Glutamatergic neuron (in vitro differentiated cells): ENCODE measurements at regions not wholly inside any gene's neighbourhood (a gene's known extent, or its start where the extent isn't known, plus 50 kb on each side); places are given as distances from the start of the nearest gene placed in this dataset.

ENCODE experiments used
- DNase-seq: peaks from one replicate; pipeline ENCODE4 v3.0.0; 2022
- H3K27ac Mint-ChIP-seq: one replicate; pipeline ENCODE4 v1.8.0; 2020; ENCODE audit warnings: mild to moderate bottlenecking, mixed read lengths, inconsistent platforms; ENCODE audit not compliant: unreplicated experiment
- H3K27me3 Mint-ChIP-seq: one replicate; pipeline ENCODE4 v1.8.0; 2020; ENCODE audit warnings: mild to moderate bottlenecking, moderate library complexity, mixed read lengths, inconsistent platforms; ENCODE audit not compliant: unreplicated experiment
- H3K36me3 Mint-ChIP-seq: one replicate; pipeline ENCODE4 v1.8.0; 2020; ENCODE audit warnings: mild to moderate bottlenecking, mixed read lengths, inconsistent platforms; ENCODE audit not compliant: unreplicated experiment
- H3K4me1 Mint-ChIP-seq: one replicate; pipeline ENCODE4 v1.8.0; 2020; ENCODE audit warnings: mild to moderate bottlenecking, low read depth, mixed read lengths, inconsistent platforms; ENCODE audit not compliant: unreplicated experiment
- H3K4me3 Mint-ChIP-seq: one replicate; pipeline ENCODE4 v1.8.0; 2020; ENCODE audit warnings: mild to moderate bottlenecking, mixed read lengths, inconsistent platforms; ENCODE audit not compliant: unreplicated experiment
- H3K9me3 Mint-ChIP-seq: one replicate; pipeline ENCODE4 v1.8.0; 2020; ENCODE audit warnings: mild to moderate bottlenecking, moderate library complexity, mixed read lengths, inconsistent platforms; ENCODE audit not compliant: unreplicated experiment
- TF ChIP-seq, protein P1 (sequence below): fragments of 200-600 bp; sonication (generic); IDR thresholded peaks from one replicate; pipeline ENCODE4 v1.5.0; 2021; ENCODE audit not compliant: partially characterized antibody, unreplicated experiment

DNA sequence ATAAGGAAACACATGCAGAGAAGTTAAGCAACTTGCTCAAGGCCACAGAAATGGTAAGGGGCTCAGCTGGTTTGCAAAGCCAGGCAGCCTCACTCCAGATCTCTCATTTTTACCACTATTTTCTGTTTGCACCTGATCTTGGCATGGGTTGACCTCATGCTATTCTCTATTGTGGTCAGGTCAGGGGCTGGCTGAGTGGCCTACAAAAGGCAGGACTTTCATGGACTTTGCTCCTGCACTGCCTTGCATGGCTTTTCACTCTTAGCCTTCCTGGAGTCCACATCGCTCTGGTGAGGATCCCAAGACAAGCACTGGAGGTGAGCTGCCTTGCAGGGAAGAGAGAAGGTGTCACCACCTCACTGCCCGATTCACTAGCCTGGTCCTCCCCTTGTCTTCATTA is 56.8 kb upstream of the CSF3R start:
- Mint-ChIP-seq H3K4me3 (no peak overlapping the region), H3K4me1 (peaks cover 3% of the 10 kb centered on the region), H3K27ac (no peak overlapping the region), H3K9me3 (no peaks in the 10 kb centered on the region), H3K27me3 (no peaks in the 10 kb centered on the region), H3K36me3 (no peaks in the 10 kb centered on the region)
- TF ChIP-seq, protein P1, sequence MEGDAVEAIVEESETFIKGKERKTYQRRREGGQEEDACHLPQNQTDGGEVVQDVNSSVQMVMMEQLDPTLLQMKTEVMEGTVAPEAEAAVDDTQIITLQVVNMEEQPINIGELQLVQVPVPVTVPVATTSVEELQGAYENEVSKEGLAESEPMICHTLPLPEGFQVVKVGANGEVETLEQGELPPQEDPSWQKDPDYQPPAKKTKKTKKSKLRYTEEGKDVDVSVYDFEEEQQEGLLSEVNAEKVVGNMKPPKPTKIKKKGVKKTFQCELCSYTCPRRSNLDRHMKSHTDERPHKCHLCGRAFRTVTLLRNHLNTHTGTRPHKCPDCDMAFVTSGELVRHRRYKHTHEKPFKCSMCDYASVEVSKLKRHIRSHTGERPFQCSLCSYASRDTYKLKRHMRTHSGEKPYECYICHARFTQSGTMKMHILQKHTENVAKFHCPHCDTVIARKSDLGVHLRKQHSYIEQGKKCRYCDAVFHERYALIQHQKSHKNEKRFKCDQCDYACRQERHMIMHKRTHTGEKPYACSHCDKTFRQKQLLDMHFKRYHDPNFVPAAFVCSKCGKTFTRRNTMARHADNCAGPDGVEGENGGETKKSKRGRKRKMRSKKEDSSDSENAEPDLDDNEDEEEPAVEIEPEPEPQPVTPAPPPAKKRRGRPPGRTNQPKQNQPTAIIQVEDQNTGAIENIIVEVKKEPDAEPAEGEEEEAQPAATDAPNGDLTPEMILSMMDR: no peak
- no peak for DNase-seq

DNA sequence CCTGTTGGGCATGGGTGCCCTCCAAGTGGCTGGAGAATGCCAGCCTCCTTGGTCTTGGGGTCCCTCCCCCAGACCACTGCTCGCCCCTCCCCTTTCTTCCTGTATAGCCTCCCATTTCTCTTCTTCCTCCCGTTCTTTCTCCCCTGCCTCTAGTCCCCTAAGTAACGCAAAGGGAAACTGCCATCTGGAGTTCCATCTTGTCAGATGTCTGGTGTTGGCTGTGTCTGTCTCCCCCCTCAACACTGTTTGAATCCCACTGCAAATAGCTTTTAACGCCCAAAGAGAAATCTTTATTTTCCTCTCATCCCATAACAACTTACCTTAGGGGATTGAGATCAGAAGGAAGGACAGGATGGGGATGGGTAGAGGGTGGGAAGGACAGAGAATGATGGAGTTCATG is 55.3 kb upstream of the CSF3R start:
- no peaks in the 10 kb centered on the region for H3K9me3 Mint-ChIP-seq
- H3K4me1 Mint-ChIP-seq: peaks cover 3% of the 10 kb centered on the region
- no peaks in the 10 kb centered on the region for H3K36me3 Mint-ChIP-seq
- no peak overlapping the region for H3K4me3 Mint-ChIP-seq
- DNase-seq: no peak
- no peaks in the 10 kb centered on the region for H3K27me3 Mint-ChIP-seq
- TF ChIP-seq, protein P1: no peak
- no peak overlapping the region for H3K27ac Mint-ChIP-seq

DNA sequence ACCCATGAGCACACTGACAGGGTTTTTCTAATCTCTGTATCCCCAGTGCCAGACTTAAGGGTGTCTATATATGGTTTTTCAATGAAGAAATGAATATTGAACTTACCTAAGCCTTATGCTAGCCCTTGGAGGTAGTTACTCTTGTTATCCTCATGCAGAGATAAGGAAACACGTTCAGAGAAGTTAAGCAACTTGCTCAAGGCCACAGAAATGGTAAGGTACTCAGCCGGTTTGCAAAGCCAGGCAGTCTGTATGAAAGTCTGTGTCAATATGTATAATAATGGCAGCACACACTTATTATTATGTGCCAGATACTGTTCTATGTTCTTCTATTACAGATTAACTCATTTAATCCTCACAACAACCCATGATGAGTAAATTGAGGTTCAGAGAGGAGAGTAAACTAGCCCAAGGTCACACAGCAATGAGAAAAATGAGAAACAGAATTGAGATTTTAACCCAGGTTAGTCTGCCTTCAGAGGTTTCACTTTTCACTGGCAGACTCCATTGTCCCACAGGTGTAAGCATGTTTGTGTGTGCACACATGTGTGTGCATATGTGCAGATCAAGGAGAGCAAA is 54.6 kb upstream of the CSF3R start:
- DNase-seq: no peak
- H3K9me3 Mint-ChIP-seq: no peaks in the 10 kb centered on the region
- no peak overlapping the region for H3K4me3 Mint-ChIP-seq
- no peaks in the 10 kb centered on the region for H3K27me3 Mint-ChIP-seq
- TF ChIP-seq, protein P1: no peak
- no peak overlapping the region for H3K27ac Mint-ChIP-seq
- H3K4me1 Mint-ChIP-seq: peaks cover 3% of the 10 kb centered on the region
- no peaks in the 10 kb centered on the region for H3K36me3 Mint-ChIP-seq

DNA sequence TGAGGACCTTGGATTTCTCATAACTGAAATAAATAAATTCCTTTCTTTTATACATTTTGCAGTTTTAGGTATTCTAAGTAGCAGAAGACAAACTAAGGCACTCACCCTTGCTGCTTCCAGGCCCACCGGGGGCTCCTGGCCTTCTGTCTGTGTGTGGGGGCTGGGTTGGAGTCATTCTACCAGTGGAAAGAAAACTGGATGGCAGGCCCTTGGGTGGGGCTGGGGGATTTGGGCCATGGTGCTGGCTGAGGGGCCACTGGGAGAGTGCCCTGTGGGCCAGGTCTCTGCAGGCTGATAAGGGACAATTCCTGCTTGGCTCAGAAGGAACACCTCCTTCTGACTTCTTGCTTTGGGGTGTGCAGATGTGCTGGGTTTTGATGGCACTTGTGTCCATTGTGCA is 54.0 kb upstream of the CSF3R start:
- no peaks in the 10 kb centered on the region for H3K9me3 Mint-ChIP-seq
- no peak overlapping the region for H3K4me3 Mint-ChIP-seq
- no peak overlapping the region for H3K27ac Mint-ChIP-seq
- TF ChIP-seq, protein P1: no peak
- DNase-seq: no peak
- H3K27me3 Mint-ChIP-seq: no peaks in the 10 kb centered on the region
- no peaks in the 10 kb centered on the region for H3K36me3 Mint-ChIP-seq
- peaks cover 3% of the 10 kb centered on the region for H3K4me1 Mint-ChIP-seq

DNA sequence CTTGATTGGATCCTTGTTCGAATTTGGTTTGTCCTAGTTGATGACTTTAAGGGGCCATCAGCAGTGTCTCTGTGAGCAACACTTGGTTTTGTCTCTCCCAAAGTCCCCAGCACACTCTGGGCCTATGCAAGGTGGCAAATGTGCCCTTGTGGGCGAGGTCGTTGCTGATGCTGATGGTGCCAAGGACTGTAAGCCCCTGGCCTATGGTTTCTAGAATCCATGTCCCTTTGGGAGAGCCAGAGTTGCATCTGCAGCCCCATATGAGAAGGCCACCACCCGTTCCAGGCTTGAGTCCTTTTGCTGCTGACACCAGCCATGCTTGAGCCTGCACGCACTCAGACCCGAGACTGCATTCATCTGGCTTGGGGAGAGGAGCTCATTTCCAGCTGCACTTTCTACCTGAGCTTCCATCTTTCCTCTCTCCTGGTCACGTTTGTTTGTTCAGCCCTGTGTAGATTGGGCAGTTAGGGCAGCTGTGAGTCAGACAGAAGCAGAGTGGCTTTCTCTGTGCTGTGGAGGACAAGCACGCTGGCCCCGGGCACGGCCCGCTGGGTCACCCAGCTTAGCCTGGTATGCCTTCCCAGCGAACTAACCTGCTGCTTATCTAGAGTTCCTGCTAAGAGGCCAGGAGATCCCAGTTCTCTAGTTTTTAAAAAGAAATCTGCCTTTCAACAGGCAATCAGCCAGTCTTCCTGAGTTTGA is 52.1 kb upstream of the CSF3R start:
- Mint-ChIP-seq H3K9me3 (no peaks in the 10 kb centered on the region), H3K4me3 (no peak overlapping the region), H3K4me1 (peaks cover 3% of the 10 kb centered on the region), H3K36me3 (no peaks in the 10 kb centered on the region), H3K27ac (no peak overlapping the region), H3K27me3 (peaks cover 1% of the 10 kb centered on the region)
- DNase-seq: no peak
- TF ChIP-seq, protein P1: no peak
